Tibial artery (tissue), 4 donors: ENCODE measurements at regions not wholly inside any gene's neighbourhood (a gene's known extent, or its start where the extent isn't known, plus 50 kb on each side); places are given as distances from the start of the nearest gene placed in this dataset.

Experiments used
- DNase-seq, 2 donors: peaks; one replicate each; pipeline ENCODE4 v3.0.0-alpha.2; 2019
- H3K27ac ChIP-seq, 2 donors: fragments of 200-600 bp; sonication (generic) in 1 of 2; 1 replicate in 1 of 2; 2 replicates in 1 of 2; pipeline ENCODE4 v1.5.1; 2018 to 2019; ENCODE audit warnings: mild to moderate bottlenecking in 1 of 2
- H3K27me3 ChIP-seq, 2 donors: fragments of 200-600 bp; sonication (generic) in 1 of 2; one replicate each; pipeline versions ENCODE4 v1.5.1 to v1.6.0; 2016 to 2019
- H3K36me3 ChIP-seq, 3 donors: fragments of 200-600 bp; sonication (generic) in 2 of 3; one replicate each; pipeline ENCODE4 v1.5.1; 2016 to 2019; ENCODE audit warnings: mild to moderate bottlenecking in 2 of 3
- H3K4me1 ChIP-seq, 4 donors: fragments of 200-600 bp; sonication (generic) in 2 of 4; 1 replicate in 3 of 4; 2 replicates in 1 of 4; pipeline ENCODE4 v1.5.1; 2016 to 2019
- H3K4me3 ChIP-seq, 2 donors: fragments of 200-600 bp; sonication (generic) in 1 of 2; 1 replicate in 1 of 2; 2 replicates in 1 of 2; pipeline ENCODE4 v1.5.1; 2018 to 2019; ENCODE audit warnings: mild to moderate bottlenecking in 2 of 2
- H3K9me3 ChIP-seq, 3 donors: fragments of 200-600 bp; sonication (generic) in 1 of 3; one replicate each; pipeline ENCODE4 v1.5.1; 2016 to 2019
- intact Hi-C: fragments of 100-400 bp; cut with DNase I; formaldehyde crosslinking; loops from one replicate; pipeline ENCODE4 v1.15.0; 2023; ENCODE audit warnings: low total_unique reads
- TF ChIP-seq, protein P1 (sequence below), 2 experiments: fragments of 200-600 bp in 1 of 2; fragments of 450-650 bp in 1 of 2; IDR thresholded peaks; one replicate each; pipeline ENCODE4 v1.5.1; 2017 to 2019; ENCODE audit warnings: antibody characterized with exemption in 2 of 2, mild to moderate bottlenecking in 1 of 2, moderate library complexity in 1 of 2

DNA sequence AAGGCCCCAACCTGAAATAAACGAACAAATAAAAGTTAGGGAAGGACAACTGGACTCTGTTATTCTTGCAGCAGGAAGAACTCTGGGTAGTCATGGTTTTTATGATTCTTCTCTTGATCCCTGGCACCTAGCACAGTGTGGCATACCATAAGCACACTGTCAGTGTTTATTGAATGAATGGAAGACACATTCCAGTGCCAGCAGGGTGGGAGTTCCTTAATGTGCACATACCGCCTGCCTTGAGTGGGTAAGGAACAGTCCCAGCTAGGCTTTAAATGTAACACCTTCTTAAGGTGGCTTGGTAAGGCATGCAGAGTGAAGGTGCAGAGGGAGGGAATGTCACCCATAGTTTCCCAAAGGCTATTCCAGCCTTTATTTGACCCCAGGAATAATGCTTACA is 162.9 kb upstream of the CEP162 start:
- DNase-seq: no peak
- Histone ChIP-seq H3K27me3 (peaks cover 0 to 2% of the 10 kb centered on the region in 2 donors), H3K9me3 (peaks cover 0 to 4% (median 0%) of the 10 kb centered on the region in 3 donors), H3K4me1 (no peaks in the 10 kb centered on the region), H3K36me3 (no peaks in the 10 kb centered on the region), H3K4me3 (no peak overlapping the region), H3K27ac (no peak overlapping the region)
- TF ChIP-seq, protein P1, sequence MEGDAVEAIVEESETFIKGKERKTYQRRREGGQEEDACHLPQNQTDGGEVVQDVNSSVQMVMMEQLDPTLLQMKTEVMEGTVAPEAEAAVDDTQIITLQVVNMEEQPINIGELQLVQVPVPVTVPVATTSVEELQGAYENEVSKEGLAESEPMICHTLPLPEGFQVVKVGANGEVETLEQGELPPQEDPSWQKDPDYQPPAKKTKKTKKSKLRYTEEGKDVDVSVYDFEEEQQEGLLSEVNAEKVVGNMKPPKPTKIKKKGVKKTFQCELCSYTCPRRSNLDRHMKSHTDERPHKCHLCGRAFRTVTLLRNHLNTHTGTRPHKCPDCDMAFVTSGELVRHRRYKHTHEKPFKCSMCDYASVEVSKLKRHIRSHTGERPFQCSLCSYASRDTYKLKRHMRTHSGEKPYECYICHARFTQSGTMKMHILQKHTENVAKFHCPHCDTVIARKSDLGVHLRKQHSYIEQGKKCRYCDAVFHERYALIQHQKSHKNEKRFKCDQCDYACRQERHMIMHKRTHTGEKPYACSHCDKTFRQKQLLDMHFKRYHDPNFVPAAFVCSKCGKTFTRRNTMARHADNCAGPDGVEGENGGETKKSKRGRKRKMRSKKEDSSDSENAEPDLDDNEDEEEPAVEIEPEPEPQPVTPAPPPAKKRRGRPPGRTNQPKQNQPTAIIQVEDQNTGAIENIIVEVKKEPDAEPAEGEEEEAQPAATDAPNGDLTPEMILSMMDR (IDR thresholded peaks at IDR 0.05): no peak
- intact Hi-C loops: no loop called here

DNA sequence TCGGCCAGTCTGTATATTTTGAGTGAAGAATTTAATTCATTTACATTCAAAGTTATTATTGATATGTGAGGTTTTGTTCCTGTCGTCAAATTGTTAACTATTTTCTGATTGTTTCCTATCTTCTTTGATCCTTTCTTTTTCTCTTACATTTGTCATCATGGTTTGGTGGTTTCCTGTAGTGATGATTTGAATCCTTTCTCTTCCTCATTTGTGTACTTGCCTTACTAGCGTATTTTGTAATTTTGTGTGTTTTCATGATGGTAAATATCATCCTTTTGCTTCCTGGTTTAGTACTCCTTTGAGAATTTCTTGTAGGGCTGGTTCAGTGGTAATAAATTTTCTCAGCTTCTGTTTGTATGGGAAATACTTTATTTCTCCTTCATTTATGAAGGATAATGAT is 151.7 kb upstream of the CEP162 start:
- no peak for DNase-seq
- no peaks in the 10 kb centered on the region for H3K27me3 ChIP-seq

DNA sequence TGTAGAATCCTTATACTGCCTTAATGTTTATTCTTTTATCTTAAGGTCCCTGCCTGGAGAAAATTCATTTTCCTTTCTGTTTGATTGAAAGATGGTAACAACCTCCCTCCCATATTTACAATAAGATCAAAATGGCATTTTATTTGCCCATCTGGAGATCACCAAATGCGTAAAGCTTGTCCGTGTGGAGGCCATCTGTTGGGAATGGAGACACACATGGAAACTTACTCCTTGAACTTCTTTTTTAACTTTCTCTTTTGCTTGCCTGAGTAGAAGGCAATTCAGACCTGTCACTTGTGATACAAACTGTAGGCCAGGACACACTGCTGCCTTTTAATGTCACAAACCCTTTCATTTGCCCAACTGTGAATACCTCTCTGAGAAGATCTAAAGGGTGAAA is 144.8 kb upstream of the CEP162 start:
- Histone ChIP-seq H3K4me1 (no peaks in the 10 kb centered on the region), H3K27me3 (no peaks in the 10 kb centered on the region), H3K4me3 (no peak overlapping the region), H3K27ac (no peak overlapping the region), H3K9me3 (no peaks in the 10 kb centered on the region), H3K36me3 (no peaks in the 10 kb centered on the region)
- no peak for DNase-seq
- intact Hi-C loops: no loop called here
- TF ChIP-seq, protein P1 (IDR thresholded peaks at IDR 0.05): no peak

More for the DNA sequence above, 151.7 kb upstream of the CEP162 start:
- Histone ChIP-seq H3K36me3 (no peaks in the 10 kb centered on the region), H3K27ac (no peak overlapping the region), H3K9me3 (peaks cover 0 to 5% (median 0%) of the 10 kb centered on the region in 3 donors), H3K4me3 (no peak overlapping the region), H3K4me1 (no peaks in the 10 kb centered on the region)
- TF ChIP-seq, protein P1 (IDR thresholded peaks at IDR 0.05): no peak
- intact Hi-C loops: no loop called here

DNA sequence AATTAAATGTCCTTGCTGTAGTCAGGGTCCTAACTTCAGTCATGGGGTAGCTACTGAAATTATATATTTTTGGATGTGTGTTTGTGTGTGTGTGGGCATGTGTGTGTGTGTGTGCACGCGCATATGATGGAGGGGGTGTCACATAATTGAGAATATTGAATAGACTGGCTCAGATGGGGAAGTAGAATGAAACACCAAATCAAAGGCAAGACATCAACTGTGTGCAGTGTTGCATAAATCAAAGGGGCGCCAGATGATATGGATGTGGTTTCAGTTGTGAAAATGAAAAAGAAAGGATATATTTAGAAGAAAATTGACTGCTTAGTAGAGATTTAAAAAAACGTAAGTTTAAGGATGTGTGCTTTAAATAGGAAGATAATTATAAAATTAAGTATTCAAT is 144.2 kb upstream of the CEP162 start:
- intact Hi-C loops: no loop called here
- TF ChIP-seq, protein P1 (IDR thresholded peaks at IDR 0.05): no peak
- H3K4me1 ChIP-seq: no peaks in the 10 kb centered on the region

DNA sequence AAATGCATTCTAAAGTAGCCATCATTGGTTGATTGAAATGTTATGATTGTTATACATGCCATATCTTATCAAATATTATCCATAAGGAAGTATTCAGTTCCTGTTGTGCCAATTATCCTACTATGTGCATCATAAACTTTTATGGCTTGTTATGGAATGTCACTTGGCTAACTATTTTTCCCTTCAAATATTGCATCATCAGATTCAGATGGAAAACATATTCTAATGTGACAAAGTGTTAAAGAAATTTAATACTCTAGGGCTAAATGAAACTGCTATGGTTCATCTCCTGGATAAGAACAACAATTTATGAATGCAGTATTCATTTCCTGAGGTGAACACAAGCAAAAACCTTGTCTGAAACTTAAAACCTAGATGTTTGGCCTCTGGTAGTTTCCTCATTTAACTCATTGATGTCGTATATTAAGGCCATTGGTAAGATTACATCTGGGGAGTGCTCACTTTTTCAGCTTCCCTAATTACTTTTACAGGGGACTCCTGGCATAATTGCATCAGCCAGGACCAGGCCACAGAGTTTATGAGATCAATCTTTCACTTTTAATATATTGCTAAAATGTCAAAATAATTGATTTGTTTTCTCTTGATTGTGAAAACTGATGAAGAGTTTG is 134.9 kb upstream of the CEP162 start:
- TF ChIP-seq, protein P1 (IDR thresholded peaks at IDR 0.05): no peak
- Histone ChIP-seq H3K27me3 (no peaks in the 10 kb centered on the region), H3K4me3 (no peak overlapping the region), H3K9me3 (no peaks in the 10 kb centered on the region), H3K4me1 (peaks cover 0 to 15% (median 0%) of the 10 kb centered on the region in 4 donors), H3K36me3 (no peaks in the 10 kb centered on the region), H3K27ac (no peak overlapping the region)
- intact Hi-C loops: no loop called here
- no peak for DNase-seq

More for the DNA sequence above, 144.2 kb upstream of the CEP162 start:
- Histone ChIP-seq H3K4me3 (no peak overlapping the region), H3K9me3 (no peaks in the 10 kb centered on the region), H3K27ac (no peak overlapping the region), H3K36me3 (no peaks in the 10 kb centered on the region), H3K27me3 (no peaks in the 10 kb centered on the region)
- DNase-seq: no peak
